Liver (tissue), 3 donors: ENCODE measurements at regions not wholly inside any gene's neighbourhood (a gene's known extent, or its start where the extent isn't known, plus 50 kb on each side); places are given as distances from the start of the nearest gene placed in this dataset.

Source experiments
- CTCF ChIP-seq: fragments of 150-350 bp; IDR thresholded peaks from 2 replicates; pipeline ENCODE4 v1.5.1; 2017; ENCODE audit warnings: improper control_type of control experiment, low read depth, low read length; ENCODE audit not compliant: missing input control
- EGR1 ChIP-seq, 2 donors: IDR thresholded peaks; 2 replicates each; pipeline ENCODE4 v1.6.1; 2016 to 2018; ENCODE audit warnings: antibody characterized with exemption in 2 of 2, low read depth in 2 of 2
- MAX ChIP-seq: IDR thresholded peaks from 2 replicates; pipeline ENCODE4 v1.6.1; 2016; ENCODE audit warnings: antibody characterized with exemption
- RXRA ChIP-seq, 2 donors: IDR thresholded peaks; 2 replicates each; pipeline ENCODE4 v1.6.1; 2017 to 2018; ENCODE audit warnings: antibody characterized with exemption in 2 of 2, mild to moderate bottlenecking in 1 of 2
- SP1 ChIP-seq: IDR thresholded peaks from 2 replicates; pipeline ENCODE4 v1.6.1; 2018; ENCODE audit warnings: antibody characterized with exemption, mild to moderate bottlenecking
- TF ChIP-seq, protein P1 (sequence below): IDR thresholded peaks from 2 replicates; pipeline ENCODE4 v1.6.1; 2016; ENCODE audit warnings: antibody characterized with exemption, mild to moderate bottlenecking
- TF ChIP-seq, protein P2 (sequence below): IDR thresholded peaks from 2 replicates; pipeline ENCODE4 v1.6.1; 2016; ENCODE audit warnings: antibody characterized with exemption
- donor health status: healthy.
- donor health status: healthy.

GRCh38 chr7:65295409-65295808, 78.2 kb upstream of the ZNF92 start:
- TF ChIP-seq MAX, result no peak
- no peak for TF ChIP-seq RXRA (IDR thresholded peaks at IDR 0.05)
- TF ChIP-seq CTCF, result no peak
- TF ChIP-seq, protein P1, sequence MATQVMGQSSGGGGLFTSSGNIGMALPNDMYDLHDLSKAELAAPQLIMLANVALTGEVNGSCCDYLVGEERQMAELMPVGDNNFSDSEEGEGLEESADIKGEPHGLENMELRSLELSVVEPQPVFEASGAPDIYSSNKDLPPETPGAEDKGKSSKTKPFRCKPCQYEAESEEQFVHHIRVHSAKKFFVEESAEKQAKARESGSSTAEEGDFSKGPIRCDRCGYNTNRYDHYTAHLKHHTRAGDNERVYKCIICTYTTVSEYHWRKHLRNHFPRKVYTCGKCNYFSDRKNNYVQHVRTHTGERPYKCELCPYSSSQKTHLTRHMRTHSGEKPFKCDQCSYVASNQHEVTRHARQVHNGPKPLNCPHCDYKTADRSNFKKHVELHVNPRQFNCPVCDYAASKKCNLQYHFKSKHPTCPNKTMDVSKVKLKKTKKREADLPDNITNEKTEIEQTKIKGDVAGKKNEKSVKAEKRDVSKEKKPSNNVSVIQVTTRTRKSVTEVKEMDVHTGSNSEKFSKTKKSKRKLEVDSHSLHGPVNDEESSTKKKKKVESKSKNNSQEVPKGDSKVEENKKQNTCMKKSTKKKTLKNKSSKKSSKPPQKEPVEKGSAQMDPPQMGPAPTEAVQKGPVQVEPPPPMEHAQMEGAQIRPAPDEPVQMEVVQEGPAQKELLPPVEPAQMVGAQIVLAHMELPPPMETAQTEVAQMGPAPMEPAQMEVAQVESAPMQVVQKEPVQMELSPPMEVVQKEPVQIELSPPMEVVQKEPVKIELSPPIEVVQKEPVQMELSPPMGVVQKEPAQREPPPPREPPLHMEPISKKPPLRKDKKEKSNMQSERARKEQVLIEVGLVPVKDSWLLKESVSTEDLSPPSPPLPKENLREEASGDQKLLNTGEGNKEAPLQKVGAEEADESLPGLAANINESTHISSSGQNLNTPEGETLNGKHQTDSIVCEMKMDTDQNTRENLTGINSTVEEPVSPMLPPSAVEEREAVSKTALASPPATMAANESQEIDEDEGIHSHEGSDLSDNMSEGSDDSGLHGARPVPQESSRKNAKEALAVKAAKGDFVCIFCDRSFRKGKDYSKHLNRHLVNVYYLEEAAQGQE, result no peak
- TF ChIP-seq SP1, result no peak
- TF ChIP-seq, protein P2, sequence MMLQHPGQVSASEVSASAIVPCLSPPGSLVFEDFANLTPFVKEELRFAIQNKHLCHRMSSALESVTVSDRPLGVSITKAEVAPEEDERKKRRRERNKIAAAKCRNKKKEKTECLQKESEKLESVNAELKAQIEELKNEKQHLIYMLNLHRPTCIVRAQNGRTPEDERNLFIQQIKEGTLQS, result no peak
- TF ChIP-seq EGR1 (IDR thresholded peaks at IDR 0.05; ENCODE audit: low read depth in 2 of 2), result no peak
